SK-N-SH treated with all-trans-retinoic acid at 6 μM for 48 hours (cell line): ENCODE measurements at regions not wholly inside any gene's neighbourhood (a gene's known extent, or its start where the extent isn't known, plus 50 kb on each side); places are given as distances from the start of the nearest gene placed in this dataset.

Experiments
- ATAC-seq: fragments of 200-7000 bp; cut with Tn5 transposase; 3 replicates; pipeline ENCODE4 v1.9.1; 2020; ENCODE audit warnings: mild to moderate bottlenecking, moderate library complexity
- ARNTL ChIP-seq: fragments of 450-650 bp; formaldehyde crosslinking; IDR thresholded peaks from 2 replicates; pipeline ENCODE4 v1.5.0; 2020; ENCODE audit warnings: low read depth, mild to moderate bottlenecking, moderate library complexity, borderline replicate concordance
- BACH2 ChIP-seq: fragments of 250-450 bp; sonication (Bioruptor Pico); IDR thresholded peaks from 2 replicates; pipeline ENCODE4 v1.9.0; 2021; ENCODE audit warnings: mild to moderate bottlenecking, borderline replicate concordance
- CREB5 ChIP-seq: fragments of 250-450 bp; sonication (Bioruptor Pico); IDR thresholded peaks from 2 replicates; pipeline ENCODE4 v1.5.1; 2020; ENCODE audit warnings: low read depth, mild to moderate bottlenecking, moderate library complexity
- CSDC2 ChIP-seq: fragments of 250-450 bp; sonication (Bioruptor Pico); IDR thresholded peaks from 2 replicates; pipeline ENCODE4 v1.5.0; 2020; ENCODE audit warnings: mild to moderate bottlenecking, moderate library complexity
- CSRNP3 ChIP-seq: fragments of 250-450 bp; sonication (Bioruptor Pico); IDR thresholded peaks from 2 replicates; pipeline ENCODE4 v1.5.1; 2021; ENCODE audit warnings: mild to moderate bottlenecking, moderate library complexity
- ESRRG ChIP-seq: fragments of 250-450 bp; sonication (Bioruptor Pico); IDR thresholded peaks from 2 replicates; pipeline ENCODE4 v1.6.1; 2021; ENCODE audit warnings: mild to moderate bottlenecking
- GLIS3 ChIP-seq: fragments of 250-450 bp; sonication (Bioruptor Pico); IDR thresholded peaks from 2 replicates; pipeline ENCODE4 v1.5.0; 2020; ENCODE audit warnings: mild to moderate bottlenecking, moderate library complexity
- ISL1 ChIP-seq: fragments of 250-450 bp; sonication (Bioruptor Pico); IDR thresholded peaks from 2 replicates; pipeline ENCODE4 v2.1.2; 2022; ENCODE audit warnings: mild to moderate bottlenecking, moderate library complexity
- OSR1 ChIP-seq: fragments of 250-450 bp; sonication (Bioruptor Pico); IDR thresholded peaks from 2 replicates; pipeline ENCODE4 v1.8.0; 2022; ENCODE audit warnings: moderate library complexity, mild to moderate bottlenecking, inconsistent platforms
- PATZ1 ChIP-seq: fragments of 250-450 bp; sonication (Bioruptor Pico); IDR thresholded peaks from 2 replicates; pipeline ENCODE4 v1.8.0; 2020; ENCODE audit warnings: mild to moderate bottlenecking, moderate library complexity, borderline replicate concordance
- PPARA ChIP-seq: fragments of 250-450 bp; sonication (Bioruptor Pico); IDR thresholded peaks from 2 replicates; pipeline ENCODE4 v1.5.0; 2020; ENCODE audit warnings: mild to moderate bottlenecking, borderline replicate concordance
- RARB ChIP-seq: fragments of 250-450 bp; sonication (Bioruptor Pico); IDR thresholded peaks from 2 replicates; pipeline ENCODE4 v1.8.0; 2021; ENCODE audit warnings: mild to moderate bottlenecking, moderate library complexity
- SNAI2 ChIP-seq: fragments of 250-450 bp; sonication (Bioruptor Pico); IDR thresholded peaks from 2 replicates; pipeline ENCODE4 v1.5.0; 2020; ENCODE audit warnings: mild to moderate bottlenecking, moderate library complexity
- TCF4 ChIP-seq: fragments of 250-450 bp; sonication (Bioruptor Pico); IDR thresholded peaks from 2 replicates; pipeline ENCODE4 v1.8.0; 2021; ENCODE audit warnings: mild to moderate bottlenecking, moderate library complexity, borderline replicate concordance
- TOX ChIP-seq: fragments of 250-450 bp; sonication (Bioruptor Pico); IDR thresholded peaks from 2 replicates; pipeline ENCODE4 v1.8.0; 2021; ENCODE audit warnings: mild to moderate bottlenecking, moderate library complexity, borderline replicate concordance
- ZC3H10 ChIP-seq: fragments of 250-450 bp; sonication (Bioruptor Pico); IDR thresholded peaks from 2 replicates; pipeline ENCODE4 v1.5.1; 2021; ENCODE audit warnings: mild to moderate bottlenecking, moderate library complexity
- ZFP3 ChIP-seq: fragments of 250-450 bp; sonication (Bioruptor Pico); IDR thresholded peaks from 2 replicates; pipeline ENCODE4 v1.5.0; 2020; ENCODE audit warnings: mild to moderate bottlenecking, moderate library complexity
- ZFP30 ChIP-seq: fragments of 450-650 bp; formaldehyde crosslinking; IDR thresholded peaks from 2 replicates; pipeline ENCODE4 v1.5.0; 2022; ENCODE audit warnings: mild to moderate bottlenecking, moderate library complexity
- ZNF565 ChIP-seq: fragments of 450-650 bp; formaldehyde crosslinking; conservative IDR thresholded peaks from 2 replicates; pipeline ENCODE4 v1.5.0; 2020; ENCODE audit warnings: low read depth, mild to moderate bottlenecking, moderate library complexity
- ZNF70 ChIP-seq: fragments of 450-650 bp; formaldehyde crosslinking; IDR thresholded peaks from 2 replicates; pipeline ENCODE4 v1.5.0; 2020; ENCODE audit warnings: mild to moderate bottlenecking, moderate library complexity
- ZNF8 ChIP-seq: fragments of 450-650 bp; formaldehyde crosslinking; IDR thresholded peaks from 2 replicates; pipeline ENCODE4 v1.5.0; 2020; ENCODE audit warnings: mild to moderate bottlenecking, moderate library complexity
- TF ChIP-seq, protein P1 (sequence below): fragments of 250-450 bp; sonication (Bioruptor Pico); IDR thresholded peaks from 2 replicates; pipeline ENCODE4 v1.5.0; 2020; ENCODE audit warnings: mild to moderate bottlenecking, moderate library complexity
- TF ChIP-seq, protein P2 (sequence below): fragments of 250-450 bp; sonication (Bioruptor Pico); IDR thresholded peaks from 2 replicates; pipeline ENCODE4 v1.8.0; 2021; ENCODE audit warnings: low read depth, mild to moderate bottlenecking, moderate library complexity, borderline replicate concordance

DNA sequence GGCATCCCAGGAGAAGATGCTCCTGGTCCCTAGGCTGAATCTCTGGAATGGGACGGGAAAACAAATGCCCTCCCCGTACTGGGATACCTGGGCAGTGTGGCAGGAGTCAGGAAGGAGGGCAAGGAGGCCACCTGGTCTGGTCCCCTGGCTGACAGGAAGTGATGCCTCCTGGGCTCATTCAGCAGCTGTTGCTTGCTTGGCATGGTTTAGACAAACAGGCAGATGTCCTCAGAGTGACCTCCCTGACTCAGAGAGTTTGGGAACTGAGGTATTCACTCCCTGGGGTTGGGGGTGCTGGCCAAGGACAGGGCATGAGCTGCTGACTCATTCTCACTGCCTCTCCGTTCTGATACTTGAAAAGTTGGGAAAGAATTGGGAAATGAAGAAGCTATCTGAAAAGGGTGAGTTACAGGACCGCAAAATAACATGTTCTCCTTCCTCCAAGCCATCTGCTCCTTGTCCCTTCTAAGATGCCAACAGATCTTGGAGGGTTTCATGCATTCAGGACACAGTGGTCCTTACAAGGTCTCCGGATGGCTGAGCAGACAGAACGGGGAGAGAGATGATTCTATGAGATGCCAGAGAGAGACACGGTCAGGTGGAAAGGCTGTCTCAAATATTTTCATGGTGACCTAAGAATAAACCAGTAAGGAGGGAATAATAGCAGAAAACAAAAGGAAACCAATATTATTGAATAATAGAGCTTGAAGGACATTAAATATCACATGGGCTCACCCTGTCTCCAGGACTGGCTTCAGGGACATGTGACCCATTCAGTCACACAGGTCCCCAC lies 534.5 kb downstream of the BNC2 start:
- TF ChIP-seq ESRRG (no peak), ZFP30 (CRISPR knock-in tag) (no peak), RARB (0 out of 2 replicates have a peak, but pooled peaks have one; percentile 12), CREB5 (CRISPR knock-in tag) (no peak), TCF4 (CRISPR knock-in tag) (no peak; the same call in 1 of the 2 replicates), CSDC2 (CRISPR knock-in tag) (peak; percentile 92), ZC3H10 (CRISPR knock-in tag) (no peak), PPARA (CRISPR knock-in tag) (no peak), ISL1 (CRISPR knock-in tag) (peak; percentile 56), ZFP3 (CRISPR knock-in tag) (peak; percentile 89), ZNF565 (CRISPR knock-in tag) (no peak), OSR1 (CRISPR knock-in tag) (peak; percentile 71; the same call in 1 of the 2 replicates), GLIS3 (CRISPR knock-in tag) (no peak), BACH2 (CRISPR knock-in tag) (no peak), ARNTL (CRISPR knock-in tag) (no peak), PATZ1 (no peak), SNAI2 (CRISPR knock-in tag) (peak; percentile 70; the same call in 1 of the 2 replicates), TOX (CRISPR knock-in tag) (peak; percentile 62), ZNF70 (CRISPR knock-in tag) (no peak), ZNF8 (no peak), CSRNP3 (CRISPR knock-in tag) (no peak)
- TF ChIP-seq, protein P1, sequence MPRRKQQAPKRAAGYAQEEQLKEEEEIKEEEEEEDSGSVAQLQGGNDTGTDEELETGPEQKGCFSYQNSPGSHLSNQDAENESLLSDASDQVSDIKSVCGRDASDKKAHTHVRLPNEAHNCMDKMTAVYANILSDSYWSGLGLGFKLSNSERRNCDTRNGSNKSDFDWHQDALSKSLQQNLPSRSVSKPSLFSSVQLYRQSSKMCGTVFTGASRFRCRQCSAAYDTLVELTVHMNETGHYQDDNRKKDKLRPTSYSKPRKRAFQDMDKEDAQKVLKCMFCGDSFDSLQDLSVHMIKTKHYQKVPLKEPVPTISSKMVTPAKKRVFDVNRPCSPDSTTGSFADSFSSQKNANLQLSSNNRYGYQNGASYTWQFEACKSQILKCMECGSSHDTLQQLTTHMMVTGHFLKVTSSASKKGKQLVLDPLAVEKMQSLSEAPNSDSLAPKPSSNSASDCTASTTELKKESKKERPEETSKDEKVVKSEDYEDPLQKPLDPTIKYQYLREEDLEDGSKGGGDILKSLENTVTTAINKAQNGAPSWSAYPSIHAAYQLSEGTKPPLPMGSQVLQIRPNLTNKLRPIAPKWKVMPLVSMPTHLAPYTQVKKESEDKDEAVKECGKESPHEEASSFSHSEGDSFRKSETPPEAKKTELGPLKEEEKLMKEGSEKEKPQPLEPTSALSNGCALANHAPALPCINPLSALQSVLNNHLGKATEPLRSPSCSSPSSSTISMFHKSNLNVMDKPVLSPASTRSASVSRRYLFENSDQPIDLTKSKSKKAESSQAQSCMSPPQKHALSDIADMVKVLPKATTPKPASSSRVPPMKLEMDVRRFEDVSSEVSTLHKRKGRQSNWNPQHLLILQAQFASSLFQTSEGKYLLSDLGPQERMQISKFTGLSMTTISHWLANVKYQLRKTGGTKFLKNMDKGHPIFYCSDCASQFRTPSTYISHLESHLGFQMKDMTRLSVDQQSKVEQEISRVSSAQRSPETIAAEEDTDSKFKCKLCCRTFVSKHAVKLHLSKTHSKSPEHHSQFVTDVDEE (CRISPR knock-in tag): no peak
- TF ChIP-seq, protein P2, sequence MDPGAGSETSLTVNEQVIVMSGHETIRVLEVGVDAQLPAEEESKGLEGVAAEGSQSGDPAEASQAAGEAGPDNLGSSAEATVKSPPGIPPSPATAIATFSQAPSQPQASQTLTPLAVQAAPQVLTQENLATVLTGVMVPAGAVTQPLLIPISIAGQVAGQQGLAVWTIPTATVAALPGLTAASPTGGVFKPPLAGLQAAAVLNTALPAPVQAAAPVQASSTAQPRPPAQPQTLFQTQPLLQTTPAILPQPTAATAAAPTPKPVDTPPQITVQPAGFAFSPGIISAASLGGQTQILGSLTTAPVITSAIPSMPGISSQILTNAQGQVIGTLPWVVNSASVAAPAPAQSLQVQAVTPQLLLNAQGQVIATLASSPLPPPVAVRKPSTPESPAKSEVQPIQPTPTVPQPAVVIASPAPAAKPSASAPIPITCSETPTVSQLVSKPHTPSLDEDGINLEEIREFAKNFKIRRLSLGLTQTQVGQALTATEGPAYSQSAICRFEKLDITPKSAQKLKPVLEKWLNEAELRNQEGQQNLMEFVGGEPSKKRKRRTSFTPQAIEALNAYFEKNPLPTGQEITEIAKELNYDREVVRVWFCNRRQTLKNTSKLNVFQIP (CRISPR knock-in tag): no peak; the same call in 1 of the 2 replicates
- ATAC-seq: peak; percentile 93

DNA sequence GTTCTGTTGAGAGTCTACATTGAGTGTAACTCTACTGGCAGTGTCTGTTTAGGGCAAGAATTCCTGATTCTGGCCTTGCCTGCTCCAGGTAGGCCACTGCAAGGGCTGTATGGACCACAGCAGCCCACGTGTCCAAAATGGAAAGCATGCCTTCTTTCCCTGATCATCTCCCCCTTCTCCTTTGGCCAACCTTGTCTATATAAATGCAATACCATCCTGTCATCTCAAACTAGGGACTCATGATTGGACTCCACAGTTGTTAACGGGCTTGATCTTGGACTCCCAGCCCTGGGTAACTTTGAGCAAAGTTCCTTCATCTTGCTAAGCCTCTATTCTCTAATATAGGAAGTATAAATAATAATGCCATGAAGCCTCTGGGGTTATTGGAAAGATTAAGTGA lies 533.6 kb downstream of the BNC2 start:
- ATAC-seq: no peak
- no peak for TF ChIP-seq PATZ1
- no peak for TF ChIP-seq OSR1 (CRISPR knock-in tag)
- no peak; the same call in 1 of the 2 replicates for TF ChIP-seq ZC3H10 (CRISPR knock-in tag)
- no peak for TF ChIP-seq ARNTL (CRISPR knock-in tag)
- no peak for TF ChIP-seq CSDC2 (CRISPR knock-in tag)
- TF ChIP-seq ZNF565 (CRISPR knock-in tag): no peak
- TF ChIP-seq TCF4 (CRISPR knock-in tag): no peak
- TF ChIP-seq, protein P2 (CRISPR knock-in tag): no peak
- no peak for TF ChIP-seq ISL1 (CRISPR knock-in tag)
- TF ChIP-seq TOX (CRISPR knock-in tag): no peak
- TF ChIP-seq PPARA (CRISPR knock-in tag): no peak
- TF ChIP-seq CSRNP3 (CRISPR knock-in tag): no peak
- TF ChIP-seq GLIS3 (CRISPR knock-in tag): no peak
- TF ChIP-seq ESRRG: no peak
- no peak for TF ChIP-seq SNAI2 (CRISPR knock-in tag)
- TF ChIP-seq ZFP3 (CRISPR knock-in tag): no peak
